ENCODE measurements at regions not wholly inside any gene's neighbourhood (a gene's known extent, or its start where the extent isn't known, plus 50 kb on each side); places are given as distances from the start of the nearest gene placed in this dataset.
A peak's percentile ranks its signal among the peaks of the same experiment; 100 is the strongest.

GRCh38 chr6:14060971-14061370 lies 56.6 kb upstream of the CD83 start:
- in situ Hi-C loops (cut with HindIII; ENCODE audit: low pct_unique_long_range_greater_than_20kb, low sequenced_read_pairs) = no loop called here
- no peak for DNase-seq (ENCODE audit: low read depth, low spot score)

GRCh38 chr6:14061643-14062042 lies 55.9 kb upstream of the CD83 start:
- in situ Hi-C loops (cut with HindIII; ENCODE audit: low pct_unique_long_range_greater_than_20kb, low sequenced_read_pairs) = no loop called here
- DNase-seq (ENCODE audit: low read depth, low spot score) = no peak

GRCh38 chr6:14062345-14063029 lies 55.1 kb upstream of the CD83 start:
- in situ Hi-C loops (cut with HindIII; ENCODE audit: low pct_unique_long_range_greater_than_20kb, low sequenced_read_pairs) = no loop called here
- no peak for DNase-seq (ENCODE audit: low read depth, low spot score)

GRCh38 chr6:14063756-14064155 lies 53.8 kb upstream of the CD83 start:
- DNase-seq (ENCODE audit: low read depth, low spot score) = no peak
- in situ Hi-C loops (cut with HindIII; ENCODE audit: low pct_unique_long_range_greater_than_20kb, low sequenced_read_pairs) = no loop called here

- DNase-seq (ENCODE audit: low read depth, low spot score) = no peak
- in situ Hi-C loops (cut with HindIII; ENCODE audit: low pct_unique_long_range_greater_than_20kb, low sequenced_read_pairs) = no loop called here
Observed at GRCh38 chr6:14065350-14065749, 52.2 kb upstream of the CD83 start.

GRCh38 chr6:14066782-14067406 lies 50.7 kb upstream of the CD83 start:
- peak; percentile 92 for DNase-seq (ENCODE audit: low read depth, low spot score)
- in situ Hi-C loops (cut with HindIII; ENCODE audit: low pct_unique_long_range_greater_than_20kb, low sequenced_read_pairs) = no loop called here

GRCh38 chr6:14067656-14068055 lies 49.9 kb upstream of the CD83 start:
- in situ Hi-C loops (cut with HindIII; ENCODE audit: low pct_unique_long_range_greater_than_20kb, low sequenced_read_pairs) = no loop called here
- DNase-seq (ENCODE audit: low read depth, low spot score) = peak; percentile 22

All from SK-MEL-5 (cell line).